ENCODE measurements at regions not wholly inside any gene's neighbourhood (a gene's known extent, or its start where the extent isn't known, plus 50 kb on each side); places are given as distances from the start of the nearest gene placed in this dataset.
A peak's percentile ranks its signal among the peaks of the same experiment; 100 is the strongest.

DNA sequence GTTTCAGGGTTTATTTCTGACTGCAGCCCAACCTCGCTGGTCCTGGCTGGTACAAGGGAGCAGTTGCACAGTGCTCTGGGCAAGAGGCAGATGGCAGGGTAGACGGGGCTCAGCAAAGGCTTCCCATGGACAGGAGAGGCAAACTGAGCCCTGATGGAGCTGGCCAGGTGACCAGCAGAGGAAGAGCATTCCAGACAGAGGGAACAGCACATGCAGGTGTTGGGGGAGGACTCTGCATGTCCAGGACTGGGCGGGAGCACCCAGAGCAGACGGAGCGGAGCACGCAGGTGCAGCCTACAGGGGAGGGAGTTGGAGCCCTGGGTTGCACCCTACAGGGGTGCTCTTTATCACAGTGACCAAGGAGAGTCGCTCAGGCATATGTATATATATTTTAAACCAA is 285.3 kb downstream of the FOXL1 start:
- Histone ChIP-seq H3K4me3 (no peak overlapping the region), H3K4me1 (peaks cover 0 to 20% of the 10 kb centered on the region in 2 donors), H3K27me3 (no peaks in the 10 kb centered on the region), H3K27ac (no peak overlapping the region), H3K36me3 (no peaks in the 10 kb centered on the region), H3K9me3 (no peaks in the 10 kb centered on the region)
- DNase-seq (ENCODE audit: low spot score) = no peak
- TF ChIP-seq CTCF (IDR thresholded peaks at IDR 0.05) = no peak

DNA sequence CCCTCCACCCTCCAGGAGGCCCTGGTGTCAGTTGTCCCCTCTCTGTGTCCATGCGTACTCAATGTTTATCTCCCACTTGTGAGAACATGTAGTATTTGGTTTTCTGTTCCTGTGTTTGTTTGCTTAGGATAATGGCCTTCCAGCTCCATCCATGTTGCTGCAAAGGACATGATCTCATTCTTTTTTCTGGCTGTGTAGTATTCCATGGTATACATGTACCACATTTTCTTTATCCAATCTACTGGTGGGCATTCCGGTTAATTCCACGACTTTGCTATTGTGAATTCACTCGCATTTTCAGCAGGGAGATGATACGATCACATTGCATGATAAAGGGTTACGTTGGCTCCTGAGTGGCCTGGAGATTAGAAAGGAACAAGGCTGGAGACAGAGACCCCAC is 286.2 kb downstream of the FOXL1 start:
- DNase-seq (ENCODE audit: low spot score) = no peak
- Histone ChIP-seq H3K27me3 (no peaks in the 10 kb centered on the region), H3K36me3 (no peaks in the 10 kb centered on the region), H3K9me3 (no peaks in the 10 kb centered on the region), H3K4me1 (peaks cover 0 to 20% of the 10 kb centered on the region in 2 donors), H3K4me3 (no peak overlapping the region), H3K27ac (peak overlapping the region in 1 of 2 donors; percentile 70)
- TF ChIP-seq CTCF (IDR thresholded peaks at IDR 0.05) = no peak

- H3K4me3 ChIP-seq = no peak overlapping the region
- H3K27ac ChIP-seq = peak overlapping the region; percentile 70 to 86
- H3K36me3 ChIP-seq = no peaks in the 10 kb centered on the region
- peaks cover 0 to 20% of the 10 kb centered on the region in 2 donors for H3K4me1 ChIP-seq
- DNase-seq (ENCODE audit: low spot score) = peak; percentile 66
- no peaks in the 10 kb centered on the region for H3K27me3 ChIP-seq
- no peaks in the 10 kb centered on the region for H3K9me3 ChIP-seq
- TF ChIP-seq CTCF (IDR thresholded peaks at IDR 0.05) = peak in 1 of 2 donors; percentile 19
These were observed 287.7 kb downstream of the FOXL1 start for GRCh38 chr16:86865851-86866662.

DNA sequence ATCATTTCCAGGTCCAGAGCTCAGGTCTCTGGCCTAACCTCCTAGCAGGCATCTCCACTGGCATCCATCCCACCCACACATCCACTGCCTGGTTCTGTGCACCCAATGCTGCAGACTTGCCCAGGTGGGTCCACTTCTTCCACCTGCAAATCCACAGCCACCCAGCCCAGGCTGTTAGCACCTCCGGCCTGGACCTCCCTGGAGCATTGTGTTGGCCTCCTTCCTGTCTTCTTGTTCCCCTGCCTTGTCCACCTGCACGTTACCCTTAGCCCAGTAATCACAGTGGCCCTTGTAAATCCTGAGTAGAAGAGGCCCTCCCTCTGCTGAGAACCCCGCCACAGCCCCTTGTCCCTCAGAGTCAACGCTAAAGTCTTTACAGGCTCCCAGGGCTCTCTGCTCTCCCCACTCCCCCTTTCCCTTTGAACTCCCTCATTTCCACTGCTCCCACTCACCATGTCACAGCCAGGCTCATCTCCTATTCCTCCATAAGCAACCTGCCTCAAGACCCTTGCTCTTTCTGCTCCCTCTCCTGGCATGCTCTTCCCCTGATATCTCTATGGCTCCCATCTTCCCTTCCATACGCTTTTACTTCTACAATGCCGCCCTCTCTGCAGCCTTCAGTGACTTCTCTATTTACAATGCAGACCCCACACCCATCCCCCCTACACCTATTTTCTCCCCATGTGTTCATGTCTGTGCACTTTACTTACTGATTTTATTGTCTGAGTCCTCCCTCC is 288.8 kb downstream of the FOXL1 start:
- Histone ChIP-seq H3K27me3 (no peaks in the 10 kb centered on the region), H3K36me3 (no peaks in the 10 kb centered on the region), H3K27ac (peak overlapping the region; percentile 70 to 86), H3K9me3 (no peaks in the 10 kb centered on the region), H3K4me3 (no peak overlapping the region), H3K4me1 (peaks cover 0 to 20% of the 10 kb centered on the region in 2 donors)
- no peak for DNase-seq (ENCODE audit: low spot score)
- TF ChIP-seq CTCF (IDR thresholded peaks at IDR 0.05) = no peak

- Histone ChIP-seq H3K4me3 (no peak overlapping the region), H3K27me3 (no peaks in the 10 kb centered on the region), H3K4me1 (peaks cover 0 to 20% of the 10 kb centered on the region in 2 donors), H3K27ac (peak overlapping the region in 1 of 2 donors; percentile 86), H3K9me3 (peaks cover 0 to 7% of the 10 kb centered on the region in 2 donors), H3K36me3 (no peaks in the 10 kb centered on the region)
- no peak for DNase-seq (ENCODE audit: low spot score)
- no peak for TF ChIP-seq CTCF (IDR thresholded peaks at IDR 0.05)
These were observed 289.7 kb downstream of the FOXL1 start for GRCh38 chr16:86868070-86868469.
